Endothelial cell of umbilical vein (primary cell): ENCODE measurements at regions not wholly inside any gene's neighbourhood (a gene's known extent, or its start where the extent isn't known, plus 50 kb on each side); places are given as distances from the start of the nearest gene placed in this dataset.
"Not testable (repeated sequence)": the region's sequence is repeated elsewhere in the genome, so short reads cannot be mapped to it uniquely, and the experiment has no call there.

Source experiments
- BruUV-seq: library from RNA; stranded (reverse); fragments of 400-500 nt; replicated peaks from 2 replicates; lab custom pipeline; 2021; lab: Mats Ljungman, UMichigan
- CTCF ChIA-PET: fragments of 300-600, 350-600 bp; sonication (Branson Sonifier 250); formaldehyde crosslinking; loops from one replicate; lab custom pipeline; 2021; ENCODE audit warnings: antibody characterized with exemption, inconsistent platforms; lab: Charles Lee
- POLR2A ChIA-PET: fragments of 300-600, 350-600 bp; sonication (Branson Sonifier 250); formaldehyde crosslinking; loops from one replicate; lab custom pipeline; 2021; ENCODE audit warnings: antibody characterized with exemption, inconsistent platforms; lab: Charles Lee
- DNase-seq: peaks from one replicate; pipeline ENCODE4 v3.0.0-alpha.2; 2011; ENCODE audit warnings: low read depth, low spot score
- FAIRE-seq: peaks from 2 replicates; lab custom pipeline; 2011; peaks lifted over from hg19 to GRCh38; lab: Jason Lieb, UNC
- H2AFZ ChIP-seq: 2 replicates; pipeline ENCODE4 v1.6.0; 2012; ENCODE audit warnings: low read depth, low read length, control low read depth, inconsistent platforms
- H3K27ac ChIP-seq: 2 replicates; pipeline ENCODE4 v1.5.1; 2011; ENCODE audit warnings: low read depth, mild to moderate bottlenecking, control low read depth, low read length, moderate library complexity; ENCODE audit not compliant: insufficient read depth
- H3K27me3 ChIP-seq, 2 experiments: 2 replicates each; pipeline versions ENCODE4 v1.6.0 to v1.6.1; 2011; ENCODE audit warnings: low read length in 2 of 2, mixed read lengths in 1 of 2; ENCODE audit not compliant: control insufficient read depth in 2 of 2, insufficient read depth in 2 of 2
- H3K36me3 ChIP-seq, 2 experiments: 2 replicates in 1 of 2; 3 replicates in 1 of 2; pipeline ENCODE4 v1.5.1; 2011; ENCODE audit warnings: low read length in 2 of 2, mild to moderate bottlenecking in 1 of 2, moderate library complexity in 1 of 2; ENCODE audit not compliant: control insufficient read depth in 2 of 2, insufficient read depth in 2 of 2; ENCODE audit errors: extremely low read depth in 1 of 2
- H3K4me1 ChIP-seq: 3 replicates; pipeline ENCODE4 v1.5.1; 2011; ENCODE audit warnings: mild to moderate bottlenecking, low read length; ENCODE audit not compliant: control insufficient read depth, insufficient read depth; ENCODE audit errors: extremely low read depth
- H3K4me2 ChIP-seq: 2 replicates; pipeline ENCODE4 v1.6.1; 2011; ENCODE audit warnings: low read length, control low read depth, mixed read lengths; ENCODE audit not compliant: insufficient read depth
- H3K4me3 ChIP-seq, 3 experiments: fragments of 200-600 bp in 1 of 3; sonication (generic), shearing (Covaris generic) in 1 of 3; replicated peaks in 1 of 3; 2 replicates each; pipeline ENCODE4 v1.5.1; 2011 to 2016; ENCODE audit warnings: control low read depth in 3 of 3, low read length in 3 of 3, mild to moderate bottlenecking in 2 of 3, inconsistent platforms in 1 of 3, low read depth in 1 of 3, moderate library complexity in 1 of 3; ENCODE audit not compliant: insufficient read depth in 1 of 3
- H3K79me2 ChIP-seq: 2 replicates; pipeline ENCODE4 v1.6.0; 2012; ENCODE audit warnings: low read length, inconsistent platforms; ENCODE audit not compliant: control insufficient read depth, insufficient read depth
- H3K9ac ChIP-seq: replicated peaks from 2 replicates; pipeline ENCODE3; 2011; ENCODE audit warnings: low read length, control low read depth; ENCODE audit not compliant: insufficient read depth; ENCODE audit errors: extremely low read depth
- H3K9me1 ChIP-seq: replicated peaks from 3 replicates; pipeline ENCODE4 v1.6.0; 2011; ENCODE audit warnings: mild to moderate bottlenecking, low read length; ENCODE audit not compliant: control insufficient read depth, insufficient read depth; ENCODE audit errors: extremely low read depth
- H3K9me3 ChIP-seq: replicated peaks from 2 replicates; pipeline ENCODE4 v1.5.1; 2012; ENCODE audit warnings: low read length, inconsistent platforms; ENCODE audit not compliant: control insufficient read depth, insufficient read depth
- H4K20me1 ChIP-seq: replicated peaks from 2 replicates; pipeline ENCODE3; 2011; ENCODE audit warnings: mild to moderate bottlenecking, low read length; ENCODE audit not compliant: control insufficient read depth, insufficient read depth; ENCODE audit errors: extremely low read depth
- CTCF ChIP-seq, 2 donors: IDR thresholded peaks; 1 replicate in 1 of 2; 2 replicates in 1 of 2; pipeline ENCODE4 v1.5.1; 2011; ENCODE audit warnings: low read length in 2 of 2, mild to moderate bottlenecking in 2 of 2, moderate library complexity in 2 of 2, control low read depth in 1 of 2, inconsistent platforms in 1 of 2, low read depth in 1 of 2; ENCODE audit not compliant: insufficient read depth in 1 of 2; ENCODE audit errors: extremely low read depth in 1 of 2
- EZH2 ChIP-seq: IDR thresholded peaks from 2 replicates; pipeline ENCODE4 v1.6.1; 2012; ENCODE audit warnings: borderline replicate concordance, low read depth, mild to moderate bottlenecking, moderate library complexity, low read length, inconsistent platforms; ENCODE audit not compliant: severe bottlenecking
- FOS ChIP-seq: IDR thresholded peaks from 2 replicates; pipeline ENCODE4 v1.6.1; 2011; ENCODE audit warnings: mild to moderate bottlenecking, low read length, moderate library complexity, borderline replicate concordance; ENCODE audit not compliant: insufficient read depth
- GATA2 ChIP-seq: IDR thresholded peaks from 2 replicates; pipeline ENCODE4 v1.7.0; 2011; ENCODE audit warnings: low read depth, mild to moderate bottlenecking, moderate library complexity, mixed read lengths, low read length; ENCODE audit not compliant: insufficient read length, insufficient read depth
- JUN ChIP-seq: IDR thresholded peaks from 2 replicates; pipeline ENCODE4 v1.6.1; 2011; ENCODE audit warnings: borderline replicate concordance, low read depth; ENCODE audit not compliant: insufficient read length, insufficient read depth
- MYC ChIP-seq: IDR thresholded peaks from one replicate; pipeline ENCODE4 v1.6.1; 2011; ENCODE audit warnings: mild to moderate bottlenecking, low read depth, low read length
- POLR2A ChIP-seq: IDR thresholded peaks from 2 replicates; pipeline ENCODE4 v1.6.1; 2012; ENCODE audit warnings: low read depth, mild to moderate bottlenecking, control low read depth, low read length
- POLR2AphosphoS5 ChIP-seq: IDR thresholded peaks from 2 replicates; pipeline ENCODE4 v1.6.1; 2012; ENCODE audit warnings: low read depth, mild to moderate bottlenecking, control low read depth, low read length, moderate library complexity; ENCODE audit not compliant: insufficient read depth
- dilution Hi-C: fragments of 300-500 bp; cut with MboI; formaldehyde crosslinking; loops from one replicate; pipeline ENCODE4 v1.15.0; 2019; ENCODE audit warnings: low sequenced_read_pairs; ENCODE audit not compliant: extremely low pct_ligation_motif_present
- intact Hi-C: fragments of 100-400 bp; cut with micrococcal nuclease; formaldehyde crosslinking; loops from one replicate; pipeline ENCODE4 v1.10.0; 2022
- TF ChIP-seq, protein P1 (sequence below): IDR thresholded peaks from 2 replicates; pipeline ENCODE4 v1.6.1; 2011; ENCODE audit not compliant: insufficient read depth, insufficient read length

DNA sequence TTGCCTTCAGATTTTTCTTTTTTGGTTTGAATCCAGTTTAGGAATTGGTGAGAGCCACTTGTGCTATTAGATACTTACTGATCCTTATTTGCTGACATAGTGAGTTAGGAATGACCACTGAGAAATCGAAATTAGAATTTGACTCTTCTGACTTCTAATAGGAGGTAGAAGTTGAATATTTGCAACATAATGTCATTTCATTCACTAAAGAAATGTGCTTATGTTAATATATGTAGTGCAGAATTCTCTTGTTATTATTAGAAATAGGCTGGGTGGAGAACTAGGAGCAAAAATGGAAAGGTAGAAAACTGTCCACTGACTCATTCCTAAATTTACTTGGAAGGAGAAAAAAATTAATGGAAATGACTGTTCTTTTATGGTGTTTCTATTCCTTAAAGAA lies 538.2 kb upstream of the SGO1 start:
- Histone ChIP-seq H3K9ac (no peak overlapping the region), H3K79me2 (no peaks in the 10 kb centered on the region), H4K20me1 (no peaks in the 10 kb centered on the region), H3K9me1 (no peaks in the 10 kb centered on the region), H3K27ac (no peak overlapping the region), H2AFZ (no peak overlapping the region), H3K4me2 (no peak overlapping the region), H3K36me3 (no peaks in the 10 kb centered on the region), H3K27me3 (no peaks in the 10 kb centered on the region), H3K4me1 (no peaks in the 10 kb centered on the region), H3K9me3 (no peaks in the 10 kb centered on the region), H3K4me3 (no peak overlapping the region)
- BruUV-seq: no TSS peak
- ChIA-PET POLR2A (no interaction called here), CTCF (no interaction called here)
- intact Hi-C loops: no loop called here
- TF ChIP-seq MYC (no peak), JUN (no peak), CTCF (IDR thresholded peaks at IDR 0.05; ENCODE audit: extremely low read depth in 1 of 2, insufficient read depth in 1 of 2, low read depth in 1 of 2, low read length in 2 of 2) (no peak), POLR2AphosphoS5 (no peak), EZH2 (no peak), GATA2 (no peak), FOS (no peak), POLR2A (no peak)
- TF ChIP-seq, protein P1, sequence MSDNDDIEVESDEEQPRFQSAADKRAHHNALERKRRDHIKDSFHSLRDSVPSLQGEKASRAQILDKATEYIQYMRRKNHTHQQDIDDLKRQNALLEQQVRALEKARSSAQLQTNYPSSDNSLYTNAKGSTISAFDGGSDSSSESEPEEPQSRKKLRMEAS: no peak
- dilution Hi-C loops: no loop called here
- FAIRE-seq: no peak
- no peak for DNase-seq

DNA sequence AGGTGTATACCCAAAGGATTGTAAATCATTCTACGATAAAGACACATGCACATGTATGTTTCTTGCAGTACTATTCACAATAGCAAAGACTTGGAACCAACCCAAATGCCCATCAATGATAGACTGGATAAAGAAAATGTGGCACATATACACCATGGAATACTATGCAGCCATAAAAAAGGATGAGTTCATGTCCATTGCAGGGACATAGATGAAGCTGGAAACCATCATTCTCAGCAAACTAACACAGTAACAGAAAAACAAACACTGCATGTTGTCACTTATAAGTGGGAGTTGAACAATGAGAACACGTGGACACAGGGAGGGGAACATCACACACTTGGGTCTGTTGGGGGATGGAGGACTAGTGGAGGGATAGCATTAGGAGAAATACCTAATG lies 530.4 kb upstream of the SGO1 start:
- CTCF ChIA-PET, BruUV-seq: not testable (repeated sequence)

More for the DNA sequence above, 530.4 kb upstream of the SGO1 start:
- H3K9me1 ChIP-seq, H4K20me1 ChIP-seq, H3K4me1 ChIP-seq, H3K4me3 ChIP-seq, H3K27me3 ChIP-seq, H3K27ac ChIP-seq, H3K4me2 ChIP-seq, POLR2A ChIA-PET, H3K36me3 ChIP-seq, H3K9ac ChIP-seq, intact Hi-C loops, H2AFZ ChIP-seq, H3K79me2 ChIP-seq, FAIRE-seq, H3K9me3 ChIP-seq, dilution Hi-C loops, DNase-seq: not testable (repeated sequence)
